Astrocyte of the cerebellum (primary cell): ENCODE measurements at regions not wholly inside any gene's neighbourhood (a gene's known extent, or its start where the extent isn't known, plus 50 kb on each side); places are given as distances from the start of the nearest gene placed in this dataset.

Experiments used
- DNase-seq: peaks from one replicate; pipeline ENCODE4 v3.0.0-alpha.2; 2011; ENCODE audit warnings: low read depth
- H3K4me3 ChIP-seq: 2 replicates; pipeline ENCODE4 v1.5.1; 2011; ENCODE audit warnings: mild to moderate bottlenecking, low read depth, low read length, moderate library complexity
- CTCF ChIP-seq: IDR thresholded peaks from 2 replicates; pipeline ENCODE4 v1.5.1; 2012; ENCODE audit warnings: low read length, low read depth, moderate library complexity, mild to moderate bottlenecking; ENCODE audit errors: missing control alignments
- in situ Hi-C: cut with HindIII; loops from 2 replicates; pipeline ENCODE4 v1.10.0; 2017; ENCODE audit warnings: low sequenced_read_pairs

- H3K4me3 ChIP-seq = no peak overlapping the region
- no peak for TF ChIP-seq CTCF
- DNase-seq = no peak
- in situ Hi-C loops = no loop called here
Measured at GRCh38 chr16:50888486-50889261, 146.8 kb downstream of the CYLD start.

GRCh38 chr16:50887500-50888298 is 145.8 kb downstream of the CYLD start:
- in situ Hi-C loops = no loop called here
- no peak for DNase-seq
- TF ChIP-seq CTCF = no peak
- no peak overlapping the region for H3K4me3 ChIP-seq

- no peak for DNase-seq
- peak; percentile 22 for TF ChIP-seq CTCF
- in situ Hi-C loops = no loop called here
- H3K4me3 ChIP-seq = no peak overlapping the region
Measured at GRCh38 chr16:50884066-50884860, 142.4 kb downstream of the CYLD start.

GRCh38 chr16:50881956-50882355 is 140.1 kb downstream of the CYLD start:
- TF ChIP-seq CTCF = no peak
- H3K4me3 ChIP-seq = no peak overlapping the region
- in situ Hi-C loops = no loop called here
- no peak for DNase-seq

GRCh38 chr16:50881331-50881830 is 139.5 kb downstream of the CYLD start:
- DNase-seq = no peak
- H3K4me3 ChIP-seq = no peak overlapping the region
- TF ChIP-seq CTCF = no peak
- in situ Hi-C loops = no loop called here

GRCh38 chr16:50880926-50881325 is 139.0 kb downstream of the CYLD start:
- no peak overlapping the region for H3K4me3 ChIP-seq
- TF ChIP-seq CTCF = no peak
- DNase-seq = no peak
- in situ Hi-C loops = no loop called here
